WTC11 (cell line): ENCODE measurements at regions not wholly inside any gene's neighbourhood (a gene's known extent, or its start where the extent isn't known, plus 50 kb on each side); places are given as distances from the start of the nearest gene placed in this dataset.

ENCODE experiments used
- CTCF ChIP-seq: fragments of 200-600 bp; IDR thresholded peaks from 2 replicates; pipeline ENCODE4 v1.8.0; 2022; ENCODE audit warnings: antibody characterized with exemption
- NFYB ChIP-seq: sonication (generic); formaldehyde crosslinking; conservative IDR thresholded peaks from 2 replicates; pipeline ENCODE4 v1.8.0; 2022; ENCODE audit warnings: low read depth, missing genetic modification reagents
- ZNF138 ChIP-seq: sonication (generic); formaldehyde crosslinking; conservative IDR thresholded peaks from 2 replicates; pipeline ENCODE4 v1.8.1; 2022; ENCODE audit warnings: mild to moderate bottlenecking, moderate library complexity, missing genetic modification reagents
- ZNF263 ChIP-seq: sonication (generic); formaldehyde crosslinking; IDR thresholded peaks from 2 replicates; pipeline ENCODE4 v1.8.1; 2022; ENCODE audit warnings: low read depth, mild to moderate bottlenecking, moderate library complexity, missing genetic modification reagents

GRCh38 chr11:27912916-27913315 lies 195.0 kb downstream of the KIF18A start:
- TF ChIP-seq ZNF263 (CRISPR knock-in tag) (no peak), ZNF138 (no peak), CTCF (no peak), NFYB (CRISPR knock-in tag) (no peak)
